NCI-H146 treated with DMSO at 0.1 percent for 48 hours (cell line): ENCODE measurements at regions not wholly inside any gene's neighbourhood (a gene's known extent, or its start where the extent isn't known, plus 50 kb on each side); places are given as distances from the start of the nearest gene placed in this dataset.

Experiments used
- DNase-seq: peaks from one replicate; lab custom pipeline; 2025; ENCODE audit not compliant: unreplicated experiment; lab: John Stamatoyannopoulos, UW

DNA sequence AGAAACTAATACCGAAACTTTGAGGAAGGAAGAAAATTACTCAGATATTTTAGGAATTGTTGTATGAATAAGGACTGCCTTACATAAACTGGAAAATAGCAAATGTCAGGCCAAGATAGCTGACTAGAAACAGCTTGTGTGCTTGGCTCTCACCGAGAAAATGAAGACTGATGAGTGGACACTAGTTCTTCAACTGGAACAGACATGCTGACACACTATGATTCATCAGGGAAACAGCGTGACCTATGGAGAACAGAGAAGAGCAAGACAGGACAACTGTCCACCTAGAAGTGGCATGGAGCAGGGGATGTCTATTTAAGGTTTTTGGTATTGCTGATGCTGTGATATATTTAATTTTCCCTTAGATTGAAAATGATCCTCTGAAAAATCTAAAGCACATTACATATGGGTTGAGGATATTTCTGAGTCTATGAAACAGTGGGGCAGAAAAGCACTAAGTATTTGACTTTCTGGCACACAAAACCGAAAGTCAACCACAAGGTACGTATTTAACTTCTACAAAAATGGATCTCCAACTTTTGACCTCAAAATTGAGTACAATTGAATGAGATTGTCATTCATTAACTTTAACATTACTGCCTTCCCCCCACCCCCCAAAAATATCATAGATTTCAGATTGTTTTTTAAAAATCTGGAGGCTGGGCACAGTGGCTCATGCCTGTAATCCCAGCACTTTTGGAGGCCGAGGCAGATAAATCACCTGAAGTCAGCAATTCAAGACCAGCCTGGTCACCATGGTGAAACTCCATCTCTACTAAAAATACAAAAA lies 863.2 kb downstream of the LRFN5 start:
- no peak for DNase-seq

DNA sequence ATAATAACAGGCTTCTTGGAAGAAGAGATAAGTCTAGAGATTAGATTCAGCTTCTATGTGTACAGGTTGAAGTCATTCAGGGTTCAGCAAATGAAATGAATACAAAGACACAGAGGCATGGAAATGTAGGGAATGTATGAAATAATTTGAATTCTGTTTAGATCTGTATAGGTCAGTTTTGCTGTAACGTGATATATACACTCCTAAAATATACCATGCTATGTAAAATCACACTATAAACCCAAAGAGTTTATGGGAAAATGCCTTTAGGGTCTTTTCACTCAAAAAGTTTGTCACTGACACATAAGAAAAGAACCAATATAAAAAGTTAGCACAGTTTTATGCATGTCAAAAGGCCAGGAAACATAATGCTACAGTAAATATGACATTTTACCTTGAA lies 854.0 kb downstream of the LRFN5 start:
- DNase-seq: no peak

DNA sequence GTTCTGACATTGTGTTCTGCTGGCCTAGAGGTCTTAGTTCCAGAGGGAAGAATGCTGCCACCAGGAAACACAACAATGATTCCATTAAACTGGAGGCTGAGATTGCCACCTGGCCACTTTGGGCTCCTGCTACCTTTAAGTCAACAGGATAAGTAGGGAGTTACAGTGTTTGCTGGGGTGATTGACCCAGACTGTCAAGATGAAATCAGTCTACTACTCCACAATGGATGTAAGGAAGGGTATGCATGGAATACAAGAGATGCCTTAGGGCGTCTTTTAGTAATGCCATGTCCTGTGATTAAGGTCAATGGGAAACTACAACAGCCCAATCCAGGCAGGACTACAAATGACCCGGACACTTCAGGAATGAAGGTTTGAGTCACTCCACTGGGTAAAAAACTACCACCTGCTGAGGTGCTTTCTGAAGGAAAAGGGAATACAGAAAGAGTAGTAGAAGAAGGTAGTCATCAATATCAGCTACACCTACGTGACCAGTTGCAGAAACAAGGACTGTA lies 852.6 kb downstream of the LRFN5 start:
- DNase-seq: no peak

DNA sequence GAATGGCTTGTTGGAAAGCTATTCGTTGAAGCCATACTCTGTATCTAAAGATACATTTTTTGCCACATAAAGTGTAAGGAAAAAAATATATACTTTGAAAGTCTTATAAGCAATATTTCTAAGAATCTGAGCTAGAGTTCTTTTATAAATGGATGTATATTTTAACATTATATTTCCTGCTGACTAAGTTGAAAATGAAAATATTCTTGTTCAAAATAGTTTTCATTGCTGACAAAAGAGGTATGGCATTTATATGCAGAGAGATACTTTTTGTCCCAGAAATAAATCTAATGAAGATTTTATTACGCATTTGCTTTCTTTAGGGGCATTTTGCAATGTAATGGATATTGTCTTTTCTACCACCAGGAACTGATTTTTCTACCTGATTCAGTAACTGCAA lies 834.9 kb downstream of the LRFN5 start:
- no peak for DNase-seq

DNA sequence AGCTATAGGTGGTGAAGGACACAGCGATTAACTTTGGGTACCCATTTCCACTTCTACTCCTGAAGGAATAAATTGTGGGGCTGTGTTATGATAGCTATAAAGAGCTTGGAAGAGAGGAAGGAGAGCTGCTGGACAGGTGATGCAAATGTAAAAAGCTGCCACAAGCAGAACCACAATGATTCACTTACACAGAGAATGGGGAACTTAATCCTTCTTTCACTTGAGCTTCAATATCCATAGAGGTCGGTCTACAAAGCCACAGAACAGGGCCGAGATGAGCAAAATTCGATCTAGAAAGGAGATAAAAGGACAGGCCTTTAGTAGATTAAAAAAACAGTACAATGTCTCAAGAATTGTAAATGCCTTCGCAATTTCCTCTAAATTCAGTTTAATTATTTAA lies 831.1 kb downstream of the LRFN5 start:
- DNase-seq: no peak

DNA sequence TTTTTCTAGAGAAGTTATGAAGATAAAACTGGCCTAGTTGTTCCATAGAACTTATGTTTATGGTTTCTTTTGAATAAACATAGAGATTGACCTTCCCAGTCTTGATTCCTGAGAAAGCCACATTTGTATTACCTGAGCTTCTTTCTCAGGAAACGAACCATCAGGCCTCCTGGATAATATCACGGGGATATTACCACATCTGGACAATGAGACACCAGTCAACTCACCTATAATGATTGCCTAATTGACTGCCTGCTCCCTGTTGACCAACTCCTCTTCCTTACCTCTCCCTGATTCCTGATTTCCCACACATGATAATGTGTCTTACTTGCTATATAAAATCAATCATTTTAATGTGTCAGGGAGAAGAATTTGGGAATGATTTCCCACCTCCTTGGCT lies 822.7 kb downstream of the LRFN5 start:
- DNase-seq: no peak

DNA sequence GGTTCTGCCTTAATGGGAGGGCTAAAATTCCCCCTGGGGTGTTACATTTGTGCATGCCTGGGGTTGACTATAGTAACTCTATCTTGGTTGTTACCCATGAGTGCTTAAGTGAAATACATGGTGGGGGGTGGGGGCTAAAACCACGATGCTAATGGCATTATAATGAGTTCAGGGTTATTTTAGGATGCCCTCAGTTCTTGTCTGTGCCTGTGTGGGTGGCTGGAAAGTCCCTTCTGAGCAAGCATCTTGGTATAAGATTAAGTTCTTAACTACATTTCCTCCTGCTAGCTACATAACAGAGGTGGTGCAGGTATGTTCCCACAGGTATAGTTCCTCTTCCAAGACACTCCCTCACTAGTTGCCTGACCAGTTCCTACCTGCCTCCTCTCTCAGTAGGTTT lies 822.3 kb downstream of the LRFN5 start:
- DNase-seq: no peak

DNA sequence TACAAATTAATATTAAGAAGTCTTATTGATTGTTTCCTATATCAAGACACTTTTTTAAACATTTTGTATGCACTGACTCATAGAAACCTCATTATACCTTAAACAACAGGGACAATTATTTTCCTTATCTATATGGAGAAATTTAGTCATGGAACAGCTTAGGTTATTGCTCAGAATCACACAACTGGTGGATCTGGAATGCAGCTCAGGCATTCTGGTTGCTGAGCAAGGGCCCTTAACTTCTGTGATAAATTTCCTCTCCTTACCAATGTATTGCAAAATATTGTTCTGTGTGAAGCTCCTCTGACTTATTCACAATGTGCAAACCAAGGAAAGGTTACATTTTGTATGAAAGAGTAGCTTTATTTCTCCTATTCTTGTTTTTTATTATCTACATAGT lies 817.8 kb downstream of the LRFN5 start:
- no peak for DNase-seq

DNA sequence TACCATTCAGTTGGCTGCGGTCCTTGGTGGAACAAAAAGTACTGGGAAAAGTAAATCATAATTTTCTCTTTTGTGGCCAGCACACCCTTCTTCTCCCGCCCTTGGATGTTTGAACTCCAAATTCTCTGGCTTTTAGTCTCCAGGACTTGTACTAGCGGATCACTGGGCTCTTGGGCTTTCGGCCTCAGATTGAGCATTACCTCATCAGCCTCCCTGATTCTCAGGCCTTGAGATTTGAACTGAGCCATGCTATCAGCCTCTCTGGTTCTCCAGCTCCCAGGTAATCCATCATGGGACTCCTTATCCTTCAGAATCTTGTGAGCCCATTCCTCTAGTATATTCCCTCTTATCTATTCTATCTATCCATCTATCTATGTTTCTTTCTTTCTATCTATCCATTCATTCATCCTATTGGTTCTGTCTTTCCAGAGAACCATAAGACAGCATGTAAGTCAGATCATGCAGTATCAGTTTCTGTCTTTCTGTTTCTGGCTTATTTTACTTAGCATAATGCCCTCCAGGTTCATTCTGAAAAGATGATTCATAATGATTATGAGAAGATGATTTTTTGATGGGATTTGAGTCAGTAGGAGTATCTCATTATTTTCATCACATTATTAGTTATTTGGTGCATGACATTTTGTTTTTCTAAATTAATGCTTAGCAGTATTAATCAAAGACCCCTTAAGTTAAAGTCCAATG lies 814.9 kb downstream of the LRFN5 start:
- DNase-seq: no peak

DNA sequence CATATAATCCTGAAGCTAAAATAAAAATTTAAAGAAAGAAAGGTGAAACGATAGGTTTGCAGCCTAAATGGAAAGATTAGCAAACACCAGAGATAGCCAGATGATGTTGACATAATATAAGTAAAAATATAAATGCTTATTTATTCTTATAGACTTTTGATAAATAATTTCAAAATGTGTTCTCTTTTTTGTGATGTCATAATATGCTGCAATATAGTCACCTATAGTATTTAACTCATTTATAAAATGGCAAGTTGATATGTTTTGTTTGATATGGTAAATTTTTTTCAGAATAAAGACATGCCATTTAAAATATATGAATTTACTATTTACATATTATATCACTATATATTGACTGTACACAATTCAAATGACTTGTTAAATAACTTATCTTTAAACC lies 813.4 kb downstream of the LRFN5 start:
- no peak for DNase-seq

DNA sequence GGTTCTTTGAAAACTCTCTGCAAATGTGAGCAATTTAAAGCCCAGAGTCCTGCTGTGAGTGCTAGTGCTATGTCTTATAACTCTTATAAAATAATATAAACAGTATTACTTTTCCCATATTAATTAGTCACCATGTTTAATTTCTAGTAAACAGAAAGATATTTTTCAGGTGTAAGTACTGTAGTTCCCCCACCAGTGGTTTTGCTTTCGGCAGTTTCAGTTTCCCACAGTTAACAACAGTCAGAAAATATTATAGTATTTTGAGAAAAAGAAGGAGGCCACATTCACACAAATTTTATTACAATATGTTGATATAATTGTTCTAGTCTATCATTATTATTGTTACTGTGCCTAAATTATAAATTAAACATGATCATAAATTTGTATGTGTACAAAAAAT lies 800.5 kb downstream of the LRFN5 start:
- DNase-seq: no peak

DNA sequence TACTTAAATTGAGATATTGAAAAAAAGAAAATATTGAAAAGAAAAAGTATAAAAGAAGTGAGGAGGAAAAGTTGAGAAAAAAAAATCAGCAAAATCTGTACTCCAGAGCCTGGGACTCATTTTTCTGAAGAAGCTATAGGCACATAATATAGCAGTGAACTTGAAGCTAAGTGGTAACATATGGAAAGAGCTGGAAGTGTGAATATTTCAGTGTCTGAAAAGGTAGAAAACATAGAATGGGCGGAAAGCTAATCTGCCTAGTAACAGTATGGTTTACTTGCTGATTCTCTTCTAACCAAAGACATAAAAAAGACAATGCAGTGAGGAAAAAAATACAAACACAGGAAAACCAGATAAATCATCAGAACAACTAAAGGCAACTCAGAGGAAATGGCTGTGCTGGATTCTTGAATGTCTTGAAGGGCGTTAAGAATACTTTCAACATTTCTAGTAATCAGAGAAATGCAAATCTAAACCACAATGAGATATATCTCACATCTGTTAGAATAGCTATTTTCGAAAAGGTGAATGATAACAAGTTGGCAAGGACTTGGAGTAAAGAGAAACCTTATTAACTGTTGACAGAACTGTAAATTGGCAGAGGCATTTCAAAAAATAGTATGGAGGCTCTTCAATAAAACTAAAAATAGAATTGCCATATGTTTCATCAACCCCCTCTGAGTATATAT lies 784.6 kb downstream of the LRFN5 start:
- no peak for DNase-seq

DNA sequence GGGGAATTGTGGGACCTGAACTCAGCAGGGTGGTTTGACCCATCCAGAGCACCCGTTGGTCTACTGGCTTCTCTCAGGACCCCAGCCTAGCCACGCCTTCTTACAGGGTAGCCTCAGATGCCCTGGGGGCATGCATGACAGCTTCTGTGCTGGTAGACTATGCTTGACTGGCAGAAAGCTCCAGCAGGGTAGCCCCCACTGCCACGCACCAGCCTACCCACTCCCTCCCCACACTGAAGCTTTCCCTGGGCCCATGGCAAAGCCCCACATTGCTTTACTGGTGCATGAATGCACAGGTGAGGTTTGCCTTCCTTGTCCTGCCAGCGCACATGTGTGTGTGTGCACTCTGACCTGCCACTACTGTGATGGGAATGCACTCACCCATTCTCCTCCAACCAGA lies 772.2 kb downstream of the LRFN5 start:
- no peak for DNase-seq

DNA sequence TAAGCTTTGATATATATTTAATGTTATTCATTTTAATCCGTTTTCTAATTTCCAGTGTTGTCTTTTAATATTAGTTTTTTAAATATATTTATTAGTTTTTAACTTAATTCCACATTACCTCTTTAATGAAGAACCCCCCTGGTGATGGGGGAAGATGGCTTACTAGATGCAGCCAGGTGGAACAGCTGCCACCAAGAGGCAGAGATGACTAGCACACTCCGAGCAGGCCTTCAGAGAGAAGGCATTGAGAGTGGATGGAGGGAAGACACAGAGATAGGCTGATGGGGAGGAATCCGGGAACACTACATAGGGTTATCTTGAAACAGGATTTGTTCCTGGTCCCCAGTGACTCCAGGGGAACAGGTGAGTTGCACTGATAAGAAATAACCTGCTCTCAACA lies 771.6 kb downstream of the LRFN5 start:
- DNase-seq: no peak

DNA sequence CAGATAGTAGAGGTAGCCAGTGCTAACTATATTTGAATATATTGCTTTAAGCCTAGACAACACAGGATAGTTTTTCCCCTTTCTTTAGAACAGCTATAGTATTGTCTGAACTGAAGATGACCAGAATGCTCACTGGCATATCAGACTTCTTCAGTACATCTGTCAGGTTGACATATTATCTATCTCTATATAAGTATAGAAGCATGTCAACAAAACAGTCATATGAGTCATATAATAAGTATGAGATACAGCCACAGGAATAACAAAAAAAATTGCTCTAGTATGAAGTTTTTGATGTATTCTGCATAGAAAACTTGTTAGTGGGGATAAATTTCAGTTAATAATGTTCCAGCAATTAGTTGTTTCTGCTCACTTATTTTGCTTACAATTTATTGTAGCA lies 767.7 kb downstream of the LRFN5 start:
- no peak for DNase-seq

DNA sequence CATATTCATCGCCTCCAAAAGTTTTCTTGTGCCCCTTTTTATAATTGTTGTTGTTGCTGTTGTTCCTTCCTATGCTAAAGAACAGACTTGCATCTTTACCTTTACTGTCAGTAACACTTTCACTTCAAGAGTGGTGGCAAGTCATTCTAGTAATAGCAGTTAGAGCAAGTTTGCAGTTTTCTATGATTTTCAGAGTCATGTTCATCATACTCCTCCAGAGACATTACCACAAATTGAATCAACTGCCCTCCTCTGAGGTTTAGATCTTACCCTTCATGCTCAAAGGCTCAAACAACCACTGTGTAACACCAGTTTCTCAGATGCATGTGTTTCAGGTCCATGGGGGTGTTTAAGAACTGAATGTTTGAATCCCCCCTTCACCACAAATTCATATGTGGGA lies 763.4 kb downstream of the LRFN5 start:
- no peak for DNase-seq

DNA sequence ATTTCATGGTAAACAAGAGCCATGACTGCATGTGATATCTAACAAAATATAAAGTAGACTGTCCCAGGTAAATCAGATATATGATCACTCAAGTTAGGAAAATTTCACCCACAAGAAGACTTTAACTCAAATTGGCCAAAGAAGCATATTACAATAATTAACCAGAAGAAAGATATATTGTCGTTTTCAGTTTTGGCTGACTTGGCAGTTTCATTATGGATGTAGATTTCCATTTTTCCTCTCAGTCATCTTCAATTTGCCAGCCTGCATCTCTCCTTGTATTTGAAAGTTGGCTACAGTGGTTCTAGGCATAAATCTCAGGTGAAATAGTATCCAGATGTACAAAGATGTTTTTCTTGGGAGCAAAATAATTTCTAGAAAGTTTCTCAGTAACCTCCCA lies 761.6 kb downstream of the LRFN5 start:
- DNase-seq: no peak

DNA sequence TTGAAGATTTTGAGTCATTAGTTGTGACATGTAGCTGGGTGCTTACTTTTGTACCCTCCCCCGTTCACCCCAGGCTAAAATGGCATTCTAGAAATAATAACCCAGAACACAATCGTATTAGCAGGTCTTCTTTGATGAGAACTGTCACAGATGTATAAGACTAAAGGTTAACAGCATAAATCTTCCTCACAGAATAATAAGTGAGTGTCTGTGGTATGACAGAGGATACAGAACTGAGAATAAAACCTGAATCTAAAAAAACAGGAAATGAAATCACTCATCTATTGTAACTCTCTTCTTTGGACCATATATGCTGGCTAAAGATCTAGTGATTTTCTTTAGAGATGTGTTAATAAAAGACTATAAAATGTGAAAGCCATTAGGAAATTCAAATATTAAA lies 746.6 kb downstream of the LRFN5 start:
- DNase-seq: no peak

DNA sequence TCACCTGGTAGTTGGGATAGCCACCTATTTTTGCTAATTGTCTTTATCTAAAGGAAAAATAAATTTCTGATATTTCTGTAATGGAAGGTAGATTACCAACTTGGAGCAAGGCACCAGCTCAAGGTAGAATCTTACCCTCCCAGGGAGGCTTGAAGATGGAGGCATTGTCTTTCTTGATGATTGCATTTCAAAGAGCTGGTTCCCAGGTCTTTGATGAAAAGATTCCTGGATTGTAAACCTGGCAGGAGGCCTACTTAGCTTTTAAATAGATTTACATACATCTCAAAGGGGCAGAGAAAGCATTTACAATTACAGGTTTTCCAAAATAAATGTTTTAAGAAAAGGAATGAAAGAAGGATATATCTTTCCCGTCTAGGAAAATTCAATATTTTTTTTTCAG lies 729.2 kb downstream of the LRFN5 start:
- no peak for DNase-seq

DNA sequence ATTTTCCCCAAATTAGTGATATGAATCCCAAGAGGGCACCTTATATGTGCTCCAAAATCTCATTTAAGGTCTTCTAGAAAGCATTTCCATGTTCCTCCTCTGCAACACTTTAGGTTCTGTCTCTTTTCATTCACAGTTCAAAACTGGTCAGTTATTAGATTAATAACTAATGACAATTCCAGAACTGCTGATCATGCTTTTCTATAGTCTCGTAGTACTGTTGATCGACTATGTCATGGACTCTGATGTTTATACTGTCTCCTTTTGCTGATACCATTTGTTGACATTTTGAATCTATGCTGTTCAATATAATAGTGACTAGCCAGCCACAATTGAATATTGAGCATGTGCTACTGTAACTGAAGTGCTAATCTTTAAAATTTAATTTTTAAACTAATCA lies 728.3 kb downstream of the LRFN5 start:
- DNase-seq: no peak

DNA sequence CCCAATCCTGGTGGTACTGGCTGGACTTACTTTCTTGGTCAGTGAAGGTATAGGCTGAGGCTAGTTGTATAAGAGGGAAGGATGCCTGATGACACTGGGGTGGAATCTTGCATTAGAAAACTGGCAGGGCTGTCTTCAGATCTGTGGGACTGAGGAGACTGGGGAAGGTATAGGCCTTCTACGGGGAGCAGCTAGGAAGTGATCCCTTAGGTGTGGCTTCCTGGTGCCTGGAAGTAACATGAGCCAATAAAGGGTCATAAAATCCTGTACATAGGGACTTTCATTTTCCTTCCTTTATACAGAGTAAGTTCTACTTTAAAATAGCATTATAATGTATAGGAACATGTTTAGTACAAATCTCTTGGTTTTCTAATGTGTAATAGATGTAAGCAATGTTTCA lies 716.8 kb downstream of the LRFN5 start:
- no peak for DNase-seq
